SK-N-SH (cell line): ENCODE measurements at regions not wholly inside any gene's neighbourhood (a gene's known extent, or its start where the extent isn't known, plus 50 kb on each side); places are given as distances from the start of the nearest gene placed in this dataset.

Experiments
- CTCF ChIA-PET: fragments of 300-600, 350-600 bp; formaldehyde crosslinking; extraction: SDS; loops from one replicate; lab custom pipeline; 2021; lab: Yijun Ruan, JAX
- POLR2A ChIA-PET: fragments of 350-600 bp; sonication (Branson Sonifier 250); formaldehyde crosslinking; extraction: SDS; loops from one replicate; lab custom pipeline; 2020; ENCODE audit warnings: antibody characterized with exemption, inconsistent platforms; lab: Yijun Ruan, JAX
- DNase-seq: peaks from one replicate; pipeline ENCODE4 v3.0.0; 2012
- H2AFZ ChIP-seq: fragments of 200-600 bp; sonication (generic); 2 replicates; pipeline ENCODE4 v1.8.1; 2016; ENCODE audit warnings: antibody characterized with exemption, mild to moderate bottlenecking, low read depth
- H3F3A ChIP-seq: fragments of 200-600 bp; sonication (generic); replicated peaks from 2 replicates; pipeline ENCODE3; 2016; ENCODE audit warnings: antibody characterized with exemption, mild to moderate bottlenecking; ENCODE audit not compliant: insufficient read depth
- H3K27ac ChIP-seq, 2 experiments: fragments of 200-500 bp in 1 of 2; fragments of 200-600 bp in 1 of 2; sonication (Bioruptor generic) in 1 of 2; sonication (generic), shearing (Covaris generic) in 1 of 2; 2 replicates each; pipeline versions ENCODE4 v1.5.1 to v1.6.1; 2014 to 2016; ENCODE audit warnings: low read depth in 2 of 2, inconsistent platforms in 1 of 2, low read length in 1 of 2, mild to moderate bottlenecking in 1 of 2, mixed read lengths in 1 of 2
- H3K27me3 ChIP-seq: fragments of 200-600 bp; sonication (generic), shearing (Covaris generic); 2 replicates; pipeline ENCODE4 v1.6.1; 2016; ENCODE audit warnings: mixed run types; ENCODE audit not compliant: insufficient read depth
- H3K36me3 ChIP-seq, 2 experiments: fragments of 200-500 bp in 1 of 2; fragments of 200-600 bp in 1 of 2; sonication (Bioruptor generic) in 1 of 2; sonication (generic) in 1 of 2; replicated peaks in 1 of 2; 2 replicates each; pipeline versions ENCODE3 to v1.5.1; 2014 to 2016; ENCODE audit warnings: low read length in 1 of 2, mild to moderate bottlenecking in 1 of 2; ENCODE audit not compliant: insufficient read depth in 2 of 2, control insufficient read depth in 1 of 2
- H3K4me1 ChIP-seq, 2 experiments: fragments of 200-500 bp in 1 of 2; fragments of 200-600 bp in 1 of 2; sonication (Bioruptor generic) in 1 of 2; sonication (generic), shearing (Covaris generic) in 1 of 2; 2 replicates each; pipeline versions ENCODE4 v1.5.1 to v1.6.1; 2014 to 2016; ENCODE audit warnings: low read depth in 1 of 2, low read length in 1 of 2, mixed run types in 1 of 2; ENCODE audit not compliant: insufficient read depth in 2 of 2, control insufficient read depth in 1 of 2
- H3K4me2 ChIP-seq: fragments of 200-600 bp; sonication (generic), shearing (Covaris generic); 2 replicates; pipeline ENCODE4 v1.6.1; 2017; ENCODE audit warnings: mixed run types
- H3K4me3 ChIP-seq, 2 experiments: fragments of 200-500 bp in 1 of 2; fragments of 200-600 bp in 1 of 2; sonication (Bioruptor generic) in 1 of 2; sonication (generic), shearing (Covaris generic) in 1 of 2; 2 replicates each; pipeline versions ENCODE4 v1.5.1 to v1.8.1; 2014 to 2016; ENCODE audit warnings: low read depth in 2 of 2, inconsistent platforms in 1 of 2, low read length in 1 of 2, mild to moderate bottlenecking in 1 of 2, mixed read lengths in 1 of 2, moderate library complexity in 1 of 2
- H3K79me2 ChIP-seq: fragments of 200-600 bp; sonication (generic); 2 replicates; pipeline ENCODE4 v1.8.1; 2017; ENCODE audit warnings: mild to moderate bottlenecking; ENCODE audit not compliant: insufficient read depth
- H3K9ac ChIP-seq: fragments of 200-600 bp; sonication (generic); 2 replicates; pipeline ENCODE4 v1.6.1; 2017; ENCODE audit warnings: mixed run types
- H3K9me2 ChIP-seq: fragments of 200-600 bp; sonication (generic); 2 replicates; pipeline ENCODE4 v1.6.1; 2017; ENCODE audit warnings: mixed run types
- H3K9me3 ChIP-seq: fragments of 200-600 bp; sonication (generic); 2 replicates; pipeline ENCODE4 v1.6.1; 2017; ENCODE audit warnings: mixed run types, mild to moderate bottlenecking, moderate library complexity
- H4K20me1 ChIP-seq: fragments of 200-600 bp; sonication (generic); 2 replicates; pipeline ENCODE4 v1.6.1; 2017; ENCODE audit warnings: mild to moderate bottlenecking, mixed run types; ENCODE audit not compliant: insufficient read depth
- ELF1 ChIP-seq: IDR thresholded peaks from 2 replicates; pipeline ENCODE4 v1.4.0; 2012
- EP300 ChIP-seq, 2 experiments: IDR thresholded peaks; 2 replicates each; pipeline versions ENCODE4 v1.4.0 to v1.6.1; 2012; ENCODE audit warnings: borderline replicate concordance in 1 of 2, low read depth in 1 of 2, low read length in 1 of 2
- GABPA ChIP-seq: IDR thresholded peaks from 2 replicates; pipeline ENCODE4 v1.4.0; 2012; ENCODE audit warnings: low read depth, mild to moderate bottlenecking
- GATA2 ChIP-seq: sonication (generic); formaldehyde crosslinking; IDR thresholded peaks from 2 replicates; pipeline ENCODE4 v1.5.0; 2020; ENCODE audit warnings: mild to moderate bottlenecking, missing genetic modification reagents
- JUND ChIP-seq: IDR thresholded peaks from 2 replicates; pipeline ENCODE4 v1.4.0; 2012
- MXI1 ChIP-seq: IDR thresholded peaks from 2 replicates; pipeline ENCODE4 v1.6.1; 2012; ENCODE audit warnings: mild to moderate bottlenecking, low read depth, low read length, improper control_type of control experiment
- POLR2AphosphoS5 ChIP-seq: IDR thresholded peaks from 2 replicates; pipeline ENCODE4 v1.6.1; 2012; ENCODE audit warnings: low read depth, low read length
- RAD21 ChIP-seq: IDR thresholded peaks from 2 replicates; pipeline ENCODE4 v1.6.1; 2012; ENCODE audit warnings: mild to moderate bottlenecking, low read length
- TAF1 ChIP-seq: IDR thresholded peaks from 2 replicates; pipeline ENCODE4 v1.6.1; 2012; ENCODE audit warnings: low read depth, mild to moderate bottlenecking, low read length, moderate library complexity, borderline replicate concordance
- YY1 ChIP-seq: IDR thresholded peaks from 2 replicates; pipeline ENCODE4 v1.4.0; 2012; ENCODE audit warnings: low read depth, mild to moderate bottlenecking
- whole genome bisulfite sequencing: methylation state at CpG from one replicate; pipeline ENCODE4 v1.1.6; 2017; ENCODE audit warnings: low lambda C conversion rate; 5-methylcytosine and 5-hydroxymethylcytosine counted together
- TF ChIP-seq, protein P1 (sequence below): fragments of 150-350 bp; IDR thresholded peaks from 2 replicates; pipeline ENCODE4 v1.6.1; 2016; ENCODE audit warnings: mild to moderate bottlenecking, low read depth, low read length
- TF ChIP-seq, protein P2 (sequence below): IDR thresholded peaks from 2 replicates; pipeline ENCODE4 v1.6.1; 2012; ENCODE audit warnings: mild to moderate bottlenecking, low read depth, low read length, moderate library complexity
- TF ChIP-seq, protein P3 (sequence below): IDR thresholded peaks from 2 replicates; pipeline ENCODE4 v1.4.0; 2012; ENCODE audit warnings: low read depth, borderline replicate concordance

DNA sequence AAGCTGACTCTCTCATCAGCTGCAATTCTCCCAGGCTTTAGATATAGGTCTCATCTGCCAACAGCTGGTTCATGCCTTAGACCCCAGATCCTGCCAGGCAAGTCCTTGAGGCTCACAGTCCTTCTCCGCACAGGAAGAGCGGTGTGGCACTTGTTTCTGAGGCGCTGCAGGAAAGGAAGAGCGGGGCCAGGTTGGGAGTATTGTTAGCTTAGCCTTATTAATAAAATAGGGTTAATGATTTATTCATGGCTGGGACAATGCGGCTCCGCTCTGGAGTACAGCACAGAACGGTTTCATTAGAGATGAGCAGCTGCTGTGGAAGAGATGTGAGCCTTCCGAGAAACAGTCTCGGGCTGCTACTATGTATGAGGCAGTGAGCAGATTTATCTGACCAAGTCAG is 78.1 kb downstream of the FZD1 start (continued):
- no peak for TF ChIP-seq GATA2 (CRISPR knock-in tag)
- no peak for TF ChIP-seq GABPA
- TF ChIP-seq, protein P1, sequence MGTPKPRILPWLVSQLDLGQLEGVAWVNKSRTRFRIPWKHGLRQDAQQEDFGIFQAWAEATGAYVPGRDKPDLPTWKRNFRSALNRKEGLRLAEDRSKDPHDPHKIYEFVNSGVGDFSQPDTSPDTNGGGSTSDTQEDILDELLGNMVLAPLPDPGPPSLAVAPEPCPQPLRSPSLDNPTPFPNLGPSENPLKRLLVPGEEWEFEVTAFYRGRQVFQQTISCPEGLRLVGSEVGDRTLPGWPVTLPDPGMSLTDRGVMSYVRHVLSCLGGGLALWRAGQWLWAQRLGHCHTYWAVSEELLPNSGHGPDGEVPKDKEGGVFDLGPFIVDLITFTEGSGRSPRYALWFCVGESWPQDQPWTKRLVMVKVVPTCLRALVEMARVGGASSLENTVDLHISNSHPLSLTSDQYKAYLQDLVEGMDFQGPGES, result no peak

DNA sequence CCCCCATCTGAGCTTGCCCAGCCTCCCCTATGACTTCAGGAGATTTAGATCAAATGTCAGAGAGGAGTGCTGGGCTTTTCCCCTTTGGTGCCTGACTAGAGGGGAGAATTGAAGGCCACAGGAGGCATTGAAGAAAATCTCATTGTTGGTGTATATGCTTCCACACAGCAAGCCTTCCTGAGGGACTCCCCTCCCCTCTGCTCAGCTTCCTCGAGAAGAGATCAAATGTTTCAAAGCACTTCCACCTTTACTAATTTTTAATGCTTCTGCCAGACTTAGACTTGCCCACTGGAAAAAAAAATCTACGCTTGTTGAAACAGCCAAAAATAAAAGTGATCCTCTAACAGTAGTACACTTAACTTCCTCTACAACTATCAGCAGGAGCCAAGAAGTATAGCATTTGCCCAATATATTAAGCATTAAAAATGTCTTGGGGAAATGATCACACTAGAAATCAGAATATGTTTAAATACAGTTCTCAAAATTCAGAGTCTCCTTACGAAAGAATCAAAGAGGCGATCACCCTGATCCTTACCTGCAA is 79.3 kb downstream of the FZD1 start:
- 54% methylated on average over 4 of the region's 4 CpGs for WGBS
- no peak for TF ChIP-seq RAD21
- no peak for TF ChIP-seq ELF1
- no peak for TF ChIP-seq JUND
- TF ChIP-seq, protein P2, sequence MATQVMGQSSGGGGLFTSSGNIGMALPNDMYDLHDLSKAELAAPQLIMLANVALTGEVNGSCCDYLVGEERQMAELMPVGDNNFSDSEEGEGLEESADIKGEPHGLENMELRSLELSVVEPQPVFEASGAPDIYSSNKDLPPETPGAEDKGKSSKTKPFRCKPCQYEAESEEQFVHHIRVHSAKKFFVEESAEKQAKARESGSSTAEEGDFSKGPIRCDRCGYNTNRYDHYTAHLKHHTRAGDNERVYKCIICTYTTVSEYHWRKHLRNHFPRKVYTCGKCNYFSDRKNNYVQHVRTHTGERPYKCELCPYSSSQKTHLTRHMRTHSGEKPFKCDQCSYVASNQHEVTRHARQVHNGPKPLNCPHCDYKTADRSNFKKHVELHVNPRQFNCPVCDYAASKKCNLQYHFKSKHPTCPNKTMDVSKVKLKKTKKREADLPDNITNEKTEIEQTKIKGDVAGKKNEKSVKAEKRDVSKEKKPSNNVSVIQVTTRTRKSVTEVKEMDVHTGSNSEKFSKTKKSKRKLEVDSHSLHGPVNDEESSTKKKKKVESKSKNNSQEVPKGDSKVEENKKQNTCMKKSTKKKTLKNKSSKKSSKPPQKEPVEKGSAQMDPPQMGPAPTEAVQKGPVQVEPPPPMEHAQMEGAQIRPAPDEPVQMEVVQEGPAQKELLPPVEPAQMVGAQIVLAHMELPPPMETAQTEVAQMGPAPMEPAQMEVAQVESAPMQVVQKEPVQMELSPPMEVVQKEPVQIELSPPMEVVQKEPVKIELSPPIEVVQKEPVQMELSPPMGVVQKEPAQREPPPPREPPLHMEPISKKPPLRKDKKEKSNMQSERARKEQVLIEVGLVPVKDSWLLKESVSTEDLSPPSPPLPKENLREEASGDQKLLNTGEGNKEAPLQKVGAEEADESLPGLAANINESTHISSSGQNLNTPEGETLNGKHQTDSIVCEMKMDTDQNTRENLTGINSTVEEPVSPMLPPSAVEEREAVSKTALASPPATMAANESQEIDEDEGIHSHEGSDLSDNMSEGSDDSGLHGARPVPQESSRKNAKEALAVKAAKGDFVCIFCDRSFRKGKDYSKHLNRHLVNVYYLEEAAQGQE, result no peak
- no peak for TF ChIP-seq EP300 (IDR thresholded peaks at IDR 0.05; ENCODE audit: borderline replicate concordance in 1 of 2, low read depth in 1 of 2, low read length in 1 of 2)
- TF ChIP-seq MXI1, result no peak
- TF ChIP-seq TAF1, result no peak
- TF ChIP-seq POLR2AphosphoS5, result no peak
- TF ChIP-seq GABPA, result no peak
- TF ChIP-seq, protein P3, sequence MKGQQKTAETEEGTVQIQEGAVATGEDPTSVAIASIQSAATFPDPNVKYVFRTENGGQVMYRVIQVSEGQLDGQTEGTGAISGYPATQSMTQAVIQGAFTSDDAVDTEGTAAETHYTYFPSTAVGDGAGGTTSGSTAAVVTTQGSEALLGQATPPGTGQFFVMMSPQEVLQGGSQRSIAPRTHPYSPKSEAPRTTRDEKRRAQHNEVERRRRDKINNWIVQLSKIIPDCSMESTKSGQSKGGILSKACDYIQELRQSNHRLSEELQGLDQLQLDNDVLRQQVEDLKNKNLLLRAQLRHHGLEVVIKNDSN, result no peak
- no peak for TF ChIP-seq YY1
- TF ChIP-seq GATA2 (CRISPR knock-in tag), result no peak
- Histone ChIP-seq H3K79me2 (no peaks in the 10 kb centered on the region), H3K36me3 (no peaks in the 10 kb centered on the region), H3K27me3 (0 out of 2 replicates have a peak, but pooled peaks cover 4% of the 10 kb centered on the region), H3K4me1 (no peaks in the 10 kb centered on the region; a peak in 1 of 4 replicates), H4K20me1 (no peaks in the 10 kb centered on the region), H3K4me2 (no peak overlapping the region), H3F3A (no peaks in the 10 kb centered on the region), H3K9me2 (no peaks in the 10 kb centered on the region), H3K27ac (no peak overlapping the region), H2AFZ (no peak overlapping the region), H3K9me3 (no peaks in the 10 kb centered on the region), H3K9ac (no peak overlapping the region), H3K4me3 (no peak overlapping the region)
- POLR2A ChIA-PET, result no interaction called here
- DNase-seq, result no peak
- CTCF ChIA-PET, result interaction anchor here (1.0 to 1.9 kb wide), 2 partner anchors 14 to 26 kb away, joined by 4 to 5 read pairs; no protein-coding TSS in a partner anchor
